ENCODE measurements at regions not wholly inside any gene's neighbourhood (a gene's known extent, or its start where the extent isn't known, plus 50 kb on each side); places are given as distances from the start of the nearest gene placed in this dataset.

DNA sequence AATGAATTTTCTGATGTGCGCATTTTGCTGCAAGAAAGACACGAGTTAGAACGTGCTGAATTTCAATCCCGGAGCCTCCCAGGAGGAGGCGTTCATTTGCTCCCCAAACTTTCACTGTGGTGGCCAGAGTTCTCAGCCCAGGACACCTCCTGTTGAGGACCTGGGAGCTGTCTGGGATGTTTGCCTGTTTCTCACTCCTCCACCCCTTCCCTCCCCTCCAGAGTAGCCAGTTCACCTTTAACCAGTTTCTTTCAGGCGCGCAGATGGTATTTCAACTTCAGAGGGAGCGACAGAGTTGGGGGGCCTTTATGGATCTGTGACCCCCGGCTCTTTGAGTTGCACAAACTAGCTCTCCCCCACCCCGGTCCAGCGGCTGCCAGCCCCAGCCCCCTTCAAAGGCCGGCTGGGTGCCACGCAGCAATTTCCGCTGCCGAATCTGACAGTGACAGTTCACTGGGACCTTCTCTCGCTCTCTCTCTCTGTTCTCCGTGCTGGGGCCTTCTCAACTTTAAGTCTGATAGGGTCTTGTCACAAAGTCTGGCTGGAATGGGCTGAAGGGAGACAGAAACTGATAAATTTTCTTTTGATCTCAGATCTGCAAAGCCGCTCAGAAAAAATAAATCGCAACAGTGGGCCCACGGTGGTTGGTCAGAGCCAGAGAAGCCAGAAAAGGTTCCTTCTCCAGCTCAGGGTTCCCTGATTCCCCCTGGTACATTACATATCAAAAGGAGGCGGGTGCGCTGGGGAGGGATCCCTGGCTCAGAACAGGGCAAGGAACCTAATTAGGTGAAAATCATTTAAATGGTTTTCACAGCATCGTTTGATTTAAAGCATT, 100.0 kb upstream of the STX18 start:
- TF ChIP-seq, protein P1, sequence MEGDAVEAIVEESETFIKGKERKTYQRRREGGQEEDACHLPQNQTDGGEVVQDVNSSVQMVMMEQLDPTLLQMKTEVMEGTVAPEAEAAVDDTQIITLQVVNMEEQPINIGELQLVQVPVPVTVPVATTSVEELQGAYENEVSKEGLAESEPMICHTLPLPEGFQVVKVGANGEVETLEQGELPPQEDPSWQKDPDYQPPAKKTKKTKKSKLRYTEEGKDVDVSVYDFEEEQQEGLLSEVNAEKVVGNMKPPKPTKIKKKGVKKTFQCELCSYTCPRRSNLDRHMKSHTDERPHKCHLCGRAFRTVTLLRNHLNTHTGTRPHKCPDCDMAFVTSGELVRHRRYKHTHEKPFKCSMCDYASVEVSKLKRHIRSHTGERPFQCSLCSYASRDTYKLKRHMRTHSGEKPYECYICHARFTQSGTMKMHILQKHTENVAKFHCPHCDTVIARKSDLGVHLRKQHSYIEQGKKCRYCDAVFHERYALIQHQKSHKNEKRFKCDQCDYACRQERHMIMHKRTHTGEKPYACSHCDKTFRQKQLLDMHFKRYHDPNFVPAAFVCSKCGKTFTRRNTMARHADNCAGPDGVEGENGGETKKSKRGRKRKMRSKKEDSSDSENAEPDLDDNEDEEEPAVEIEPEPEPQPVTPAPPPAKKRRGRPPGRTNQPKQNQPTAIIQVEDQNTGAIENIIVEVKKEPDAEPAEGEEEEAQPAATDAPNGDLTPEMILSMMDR (IDR thresholded peaks at IDR 0.05; ENCODE audit: low read depth, low read length): no peak
- DNase-seq (ENCODE audit: extremely low read depth, low read depth): no peak

DNA sequence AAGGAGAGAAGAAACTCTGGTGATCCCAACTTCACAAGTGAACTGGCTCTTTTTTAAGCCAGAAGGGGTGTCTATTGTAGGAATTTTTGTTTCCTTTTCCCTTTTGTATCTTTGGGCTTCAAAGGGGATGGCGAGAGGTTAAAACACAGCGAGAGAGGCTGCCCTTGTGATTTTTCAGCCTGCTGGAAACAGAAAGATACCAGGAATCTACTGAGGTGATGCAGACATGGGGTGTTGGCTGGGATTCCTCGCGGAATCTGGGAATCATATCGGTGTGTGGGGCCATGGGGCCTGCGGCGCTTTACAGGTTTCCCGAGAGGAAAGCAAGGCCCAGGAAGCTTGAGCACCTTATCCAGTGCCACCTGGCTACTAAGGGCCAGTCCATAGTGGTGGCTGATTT, 99.4 kb upstream of the STX18 start:
- TF ChIP-seq, protein P1 (IDR thresholded peaks at IDR 0.05; ENCODE audit: low read depth, low read length): no peak

DNA sequence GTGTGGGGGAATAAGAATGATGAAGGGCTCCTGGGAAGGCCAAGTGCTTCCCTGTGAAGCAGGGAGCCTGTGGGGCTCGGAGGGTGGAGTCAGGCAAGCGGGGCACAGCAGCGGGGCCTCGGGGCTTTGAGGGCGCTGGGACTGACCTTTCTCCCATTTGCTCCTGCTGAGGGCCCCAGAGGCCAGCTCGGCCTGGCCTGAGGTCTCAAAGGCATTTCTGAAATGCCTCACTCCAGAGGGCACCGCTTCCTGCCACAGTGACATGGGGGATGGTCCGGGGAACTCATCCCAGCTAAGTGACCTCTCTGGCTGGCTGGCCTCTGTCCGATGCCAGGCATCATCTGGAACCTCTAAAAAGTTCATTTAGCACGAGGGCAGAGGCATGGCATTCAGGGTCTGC, 98.8 kb upstream of the STX18 start:
- DNase-seq (ENCODE audit: extremely low read depth, low read depth): no peak
- TF ChIP-seq, protein P1 (IDR thresholded peaks at IDR 0.05; ENCODE audit: low read depth, low read length): no peak

More for the DNA sequence above, 99.4 kb upstream of the STX18 start:
- no peak for DNase-seq (ENCODE audit: extremely low read depth, low read depth)

DNA sequence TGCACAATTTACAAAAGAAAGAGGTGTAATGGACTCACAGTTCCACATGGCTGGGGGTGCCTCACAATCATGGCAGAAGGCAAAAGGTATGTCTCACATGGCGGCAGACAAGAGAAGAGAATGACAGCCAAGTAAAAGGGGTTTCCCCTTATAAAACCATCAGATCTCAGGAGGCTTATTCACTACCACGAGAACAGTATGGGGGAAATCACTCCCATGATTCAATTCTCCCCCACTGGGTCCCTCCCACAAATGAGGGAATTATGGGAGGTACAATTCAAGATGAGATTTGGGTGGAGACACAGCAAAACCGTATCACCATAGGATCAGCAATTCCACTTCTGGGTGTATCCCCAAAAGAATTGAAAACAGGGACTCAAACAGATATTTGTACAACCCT, 97.5 kb upstream of the STX18 start:
- no peak for DNase-seq (ENCODE audit: extremely low read depth, low read depth)
- TF ChIP-seq, protein P1 (IDR thresholded peaks at IDR 0.05; ENCODE audit: low read depth, low read length): no peak

DNA sequence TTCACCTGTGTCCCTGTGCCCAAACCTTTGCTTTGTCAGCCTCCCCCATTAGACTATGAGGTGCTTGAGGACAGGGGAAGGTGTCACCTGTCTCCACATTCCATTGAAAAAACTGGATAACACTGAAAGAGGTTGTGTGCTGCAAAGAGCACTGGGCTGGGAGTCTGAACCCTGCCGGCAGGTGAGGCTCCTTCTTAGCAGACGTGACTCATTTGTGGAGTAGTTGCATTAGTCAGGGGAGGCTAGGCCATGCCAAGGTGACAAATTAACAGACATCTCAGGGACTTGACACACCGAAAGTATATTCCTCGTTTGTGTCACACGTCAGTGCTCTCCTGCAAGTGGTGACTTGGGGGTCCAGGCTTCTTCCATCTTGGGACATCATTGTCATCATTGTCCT, 95.9 kb upstream of the STX18 start:
- DNase-seq (ENCODE audit: extremely low read depth, low read depth): no peak
- TF ChIP-seq, protein P1 (IDR thresholded peaks at IDR 0.05; ENCODE audit: low read depth, low read length): no peak

DNA sequence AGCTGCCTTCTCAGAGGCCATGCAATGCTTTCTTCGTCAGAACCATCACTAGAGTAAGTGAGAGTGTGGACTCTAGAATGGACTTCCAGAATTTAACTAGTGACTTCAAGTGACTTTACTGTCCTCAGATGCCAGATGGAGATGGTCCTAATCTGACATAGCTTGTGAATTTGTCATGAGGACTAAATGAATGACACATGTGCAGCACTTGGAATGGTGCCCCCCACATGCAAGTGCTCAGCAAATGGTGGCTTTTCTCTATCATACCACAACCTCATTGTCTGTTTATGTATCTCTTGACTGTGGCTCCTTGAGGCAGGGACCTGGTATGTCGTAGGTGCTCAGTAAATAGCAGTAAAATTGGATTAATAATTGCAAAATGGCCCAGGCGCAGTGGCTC, 91.6 kb upstream of the STX18 start:
- DNase-seq (ENCODE audit: extremely low read depth, low read depth): no peak
- TF ChIP-seq, protein P1 (IDR thresholded peaks at IDR 0.05; ENCODE audit: low read depth, low read length): no peak

DNA sequence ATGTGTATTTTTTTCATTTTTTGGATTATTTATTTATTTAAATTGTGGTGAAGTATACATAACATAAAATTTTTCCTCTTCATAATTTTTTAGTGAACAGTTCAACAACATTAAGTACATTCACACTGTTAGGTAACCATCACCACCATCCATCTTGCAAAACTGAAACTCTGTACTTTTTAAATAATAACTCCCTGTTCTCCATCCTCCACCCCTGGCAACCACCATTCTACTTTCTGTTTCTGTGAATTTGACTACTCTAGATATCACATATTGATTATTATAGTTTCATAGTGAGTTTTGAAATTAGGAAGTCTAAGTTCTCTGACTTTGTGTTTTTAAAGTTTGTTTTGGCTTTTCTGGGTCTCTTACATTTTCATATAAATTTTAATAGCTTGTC, 89.3 kb upstream of the STX18 start:
- no peak for DNase-seq (ENCODE audit: extremely low read depth, low read depth)
- TF ChIP-seq, protein P1 (IDR thresholded peaks at IDR 0.05; ENCODE audit: low read depth, low read length): no peak
